GM12891 (cell line): ENCODE measurements at regions not wholly inside any gene's neighbourhood (a gene's known extent, or its start where the extent isn't known, plus 50 kb on each side); places are given as distances from the start of the nearest gene placed in this dataset.

Experiments used
- POLR2AphosphoS5 ChIP-seq: IDR thresholded peaks from 2 replicates; pipeline ENCODE4 v1.6.1; 2011; ENCODE audit warnings: low read depth, low read length, control low read depth
- TAF1 ChIP-seq: IDR thresholded peaks from 2 replicates; pipeline ENCODE4 v1.6.1; 2011; ENCODE audit warnings: low read depth, low read length, control low read depth

DNA sequence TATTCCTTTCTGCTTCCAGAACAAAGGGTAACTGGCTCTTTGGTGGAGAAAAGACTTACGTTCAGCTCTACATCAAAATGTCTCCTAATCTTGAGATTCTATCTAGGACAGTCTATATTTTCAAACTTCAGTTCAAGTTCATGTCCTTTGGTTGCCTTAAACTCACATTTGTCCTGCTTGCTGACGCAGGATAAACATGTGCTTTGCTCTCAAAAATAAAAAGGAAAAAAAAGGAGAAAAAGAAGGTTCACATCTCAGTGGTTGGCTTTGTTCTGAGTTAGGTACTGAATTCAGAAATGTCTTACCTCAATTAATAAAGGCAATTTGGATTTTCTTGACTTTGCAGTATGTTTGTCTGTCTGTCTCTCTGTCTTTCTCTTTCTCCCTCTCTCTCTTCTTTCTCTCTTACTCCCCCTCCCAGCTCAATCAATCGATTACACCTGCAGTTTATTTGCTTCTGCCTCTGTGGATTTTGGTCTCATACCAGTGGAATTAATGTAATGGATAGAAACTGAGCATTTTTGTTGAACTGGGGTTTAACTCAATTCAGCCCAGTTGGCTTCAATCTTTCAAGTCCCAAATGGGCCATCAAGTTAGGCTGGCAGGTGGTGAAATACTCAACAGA is 72.2 kb upstream of the ADRB1 start:
- TF ChIP-seq POLR2AphosphoS5 (no peak), TAF1 (no peak)
